SH-SY5Y (cell line): ENCODE measurements at regions not wholly inside any gene's neighbourhood (a gene's known extent, or its start where the extent isn't known, plus 50 kb on each side); places are given as distances from the start of the nearest gene placed in this dataset.

Source experiments
- GATA2 ChIP-seq: IDR thresholded peaks from 2 replicates; pipeline ENCODE4 v1.6.1; 2011; ENCODE audit warnings: mild to moderate bottlenecking, low read depth, low read length
- GATA3 ChIP-seq: IDR thresholded peaks from 2 replicates; pipeline ENCODE4 v1.6.1; 2011; ENCODE audit warnings: low read depth, mild to moderate bottlenecking, low read length, moderate library complexity

GRCh38 chr4:112069110-112069509 lies 76.1 kb upstream of the FAM241A start:
- TF ChIP-seq GATA2 (no peak), GATA3 (no peak)
